ENCODE measurements at regions not wholly inside any gene's neighbourhood (a gene's known extent, or its start where the extent isn't known, plus 50 kb on each side); places are given as distances from the start of the nearest gene placed in this dataset.

GRCh38 chr3:102722317-102722716, 287.5 kb downstream of the ZPLD1 start:
- TF ChIP-seq CTCF (IDR thresholded peaks at IDR 0.05) (no peak), EZH2 (IDR thresholded peaks at IDR 0.05) (no peak)

Data from neural progenitor cell (in vitro differentiated cells).